Testis (tissue), 2 donors: ENCODE measurements at regions not wholly inside any gene's neighbourhood (a gene's known extent, or its start where the extent isn't known, plus 50 kb on each side); places are given as distances from the start of the nearest gene placed in this dataset.

Experiments
- POLR2A ChIP-seq: fragments of 450-650 bp; IDR thresholded peaks from one replicate; pipeline ENCODE4 v1.6.1; 2017; ENCODE audit warnings: antibody characterized with exemption, mild to moderate bottlenecking, moderate library complexity
- TF ChIP-seq, protein P1 (sequence below), 3 experiments: fragments of 450-650 bp in 2 of 3; fragments of 200-600 bp in 1 of 3; sonication (generic) in 1 of 3; IDR thresholded peaks; one replicate each; pipeline ENCODE4 v1.5.1; 2016 to 2019; ENCODE audit warnings: antibody characterized with exemption in 3 of 3, mild to moderate bottlenecking in 2 of 3, moderate library complexity in 1 of 3

- TF ChIP-seq, protein P1, sequence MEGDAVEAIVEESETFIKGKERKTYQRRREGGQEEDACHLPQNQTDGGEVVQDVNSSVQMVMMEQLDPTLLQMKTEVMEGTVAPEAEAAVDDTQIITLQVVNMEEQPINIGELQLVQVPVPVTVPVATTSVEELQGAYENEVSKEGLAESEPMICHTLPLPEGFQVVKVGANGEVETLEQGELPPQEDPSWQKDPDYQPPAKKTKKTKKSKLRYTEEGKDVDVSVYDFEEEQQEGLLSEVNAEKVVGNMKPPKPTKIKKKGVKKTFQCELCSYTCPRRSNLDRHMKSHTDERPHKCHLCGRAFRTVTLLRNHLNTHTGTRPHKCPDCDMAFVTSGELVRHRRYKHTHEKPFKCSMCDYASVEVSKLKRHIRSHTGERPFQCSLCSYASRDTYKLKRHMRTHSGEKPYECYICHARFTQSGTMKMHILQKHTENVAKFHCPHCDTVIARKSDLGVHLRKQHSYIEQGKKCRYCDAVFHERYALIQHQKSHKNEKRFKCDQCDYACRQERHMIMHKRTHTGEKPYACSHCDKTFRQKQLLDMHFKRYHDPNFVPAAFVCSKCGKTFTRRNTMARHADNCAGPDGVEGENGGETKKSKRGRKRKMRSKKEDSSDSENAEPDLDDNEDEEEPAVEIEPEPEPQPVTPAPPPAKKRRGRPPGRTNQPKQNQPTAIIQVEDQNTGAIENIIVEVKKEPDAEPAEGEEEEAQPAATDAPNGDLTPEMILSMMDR (IDR thresholded peaks at IDR 0.05), result no peak
- TF ChIP-seq POLR2A, result no peak
These were observed 480.8 kb upstream of the TNC start for GRCh38 chr9:115598751-115599150.
